Peyer's patch (tissue), 4 donors: ENCODE measurements at regions not wholly inside any gene's neighbourhood (a gene's known extent, or its start where the extent isn't known, plus 50 kb on each side); places are given as distances from the start of the nearest gene placed in this dataset.

Source experiments
- POLR2A ChIP-seq, 2 donors: fragments of 450-650 bp; IDR thresholded peaks; one replicate each; pipeline ENCODE4 v1.5.1; 2017; ENCODE audit warnings: antibody characterized with exemption in 2 of 2, mild to moderate bottlenecking in 2 of 2, moderate library complexity in 2 of 2
- TF ChIP-seq, protein P1 (sequence below), 6 experiments: fragments of 450-650 bp in 4 of 6; fragments of 200-600 bp in 2 of 6; sonication (generic) in 1 of 6; IDR thresholded peaks; one replicate each; pipeline ENCODE4 v1.5.1; 2017 to 2019; ENCODE audit warnings: antibody characterized with exemption in 6 of 6, mild to moderate bottlenecking in 3 of 6, moderate library complexity in 1 of 6

DNA sequence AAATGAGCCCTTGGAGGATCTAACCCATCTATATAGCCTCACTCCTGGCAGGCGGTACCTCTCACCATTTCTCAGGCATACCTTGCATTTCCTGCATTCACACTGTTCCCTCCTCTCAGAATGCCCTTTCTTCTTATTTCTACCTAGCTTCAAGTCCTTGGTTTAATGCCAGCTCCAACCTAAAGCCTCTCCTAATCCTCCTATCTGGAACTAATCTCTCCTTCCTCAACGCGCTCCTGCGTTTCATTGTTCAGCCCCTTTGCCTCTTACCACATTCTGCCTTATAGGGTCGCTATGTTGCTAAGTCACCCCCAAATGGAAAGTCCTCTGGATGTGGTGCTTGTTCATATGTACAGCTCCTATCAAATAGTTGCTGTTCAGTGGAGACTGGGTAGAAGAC is 288.5 kb upstream of the TUT7 start:
- TF ChIP-seq, protein P1, sequence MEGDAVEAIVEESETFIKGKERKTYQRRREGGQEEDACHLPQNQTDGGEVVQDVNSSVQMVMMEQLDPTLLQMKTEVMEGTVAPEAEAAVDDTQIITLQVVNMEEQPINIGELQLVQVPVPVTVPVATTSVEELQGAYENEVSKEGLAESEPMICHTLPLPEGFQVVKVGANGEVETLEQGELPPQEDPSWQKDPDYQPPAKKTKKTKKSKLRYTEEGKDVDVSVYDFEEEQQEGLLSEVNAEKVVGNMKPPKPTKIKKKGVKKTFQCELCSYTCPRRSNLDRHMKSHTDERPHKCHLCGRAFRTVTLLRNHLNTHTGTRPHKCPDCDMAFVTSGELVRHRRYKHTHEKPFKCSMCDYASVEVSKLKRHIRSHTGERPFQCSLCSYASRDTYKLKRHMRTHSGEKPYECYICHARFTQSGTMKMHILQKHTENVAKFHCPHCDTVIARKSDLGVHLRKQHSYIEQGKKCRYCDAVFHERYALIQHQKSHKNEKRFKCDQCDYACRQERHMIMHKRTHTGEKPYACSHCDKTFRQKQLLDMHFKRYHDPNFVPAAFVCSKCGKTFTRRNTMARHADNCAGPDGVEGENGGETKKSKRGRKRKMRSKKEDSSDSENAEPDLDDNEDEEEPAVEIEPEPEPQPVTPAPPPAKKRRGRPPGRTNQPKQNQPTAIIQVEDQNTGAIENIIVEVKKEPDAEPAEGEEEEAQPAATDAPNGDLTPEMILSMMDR (IDR thresholded peaks at IDR 0.05): no peak
- no peak for TF ChIP-seq POLR2A (IDR thresholded peaks at IDR 0.05)
